LNCAP (cell line): ENCODE measurements at regions not wholly inside any gene's neighbourhood (a gene's known extent, or its start where the extent isn't known, plus 50 kb on each side); places are given as distances from the start of the nearest gene placed in this dataset.

Source experiments
- TF ChIP-seq, protein P1 (sequence below): fragments of 450-650 bp; IDR thresholded peaks from 2 replicates; pipeline ENCODE4 v1.5.1; 2017; ENCODE audit warnings: mild to moderate bottlenecking

DNA sequence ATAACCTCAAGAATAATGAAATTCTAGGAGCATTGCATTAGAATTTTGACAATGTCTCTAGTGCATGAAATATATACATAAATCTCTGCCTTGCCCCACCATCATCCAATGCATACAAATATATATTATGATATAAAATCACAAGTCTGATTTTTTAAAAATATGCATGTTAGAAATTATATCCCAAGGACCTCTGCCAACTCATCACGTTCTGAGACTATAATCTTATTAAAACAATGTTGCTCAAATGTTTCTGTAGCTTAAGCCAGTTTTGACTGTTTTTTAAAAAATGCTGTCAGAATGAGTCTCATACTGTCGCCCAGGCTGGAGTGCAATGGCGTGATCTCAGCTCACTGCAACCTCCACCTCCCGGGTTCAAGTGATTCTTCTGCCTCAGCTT is 287.0 kb upstream of the SOX4 start:
- TF ChIP-seq, protein P1, sequence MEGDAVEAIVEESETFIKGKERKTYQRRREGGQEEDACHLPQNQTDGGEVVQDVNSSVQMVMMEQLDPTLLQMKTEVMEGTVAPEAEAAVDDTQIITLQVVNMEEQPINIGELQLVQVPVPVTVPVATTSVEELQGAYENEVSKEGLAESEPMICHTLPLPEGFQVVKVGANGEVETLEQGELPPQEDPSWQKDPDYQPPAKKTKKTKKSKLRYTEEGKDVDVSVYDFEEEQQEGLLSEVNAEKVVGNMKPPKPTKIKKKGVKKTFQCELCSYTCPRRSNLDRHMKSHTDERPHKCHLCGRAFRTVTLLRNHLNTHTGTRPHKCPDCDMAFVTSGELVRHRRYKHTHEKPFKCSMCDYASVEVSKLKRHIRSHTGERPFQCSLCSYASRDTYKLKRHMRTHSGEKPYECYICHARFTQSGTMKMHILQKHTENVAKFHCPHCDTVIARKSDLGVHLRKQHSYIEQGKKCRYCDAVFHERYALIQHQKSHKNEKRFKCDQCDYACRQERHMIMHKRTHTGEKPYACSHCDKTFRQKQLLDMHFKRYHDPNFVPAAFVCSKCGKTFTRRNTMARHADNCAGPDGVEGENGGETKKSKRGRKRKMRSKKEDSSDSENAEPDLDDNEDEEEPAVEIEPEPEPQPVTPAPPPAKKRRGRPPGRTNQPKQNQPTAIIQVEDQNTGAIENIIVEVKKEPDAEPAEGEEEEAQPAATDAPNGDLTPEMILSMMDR: no peak

DNA sequence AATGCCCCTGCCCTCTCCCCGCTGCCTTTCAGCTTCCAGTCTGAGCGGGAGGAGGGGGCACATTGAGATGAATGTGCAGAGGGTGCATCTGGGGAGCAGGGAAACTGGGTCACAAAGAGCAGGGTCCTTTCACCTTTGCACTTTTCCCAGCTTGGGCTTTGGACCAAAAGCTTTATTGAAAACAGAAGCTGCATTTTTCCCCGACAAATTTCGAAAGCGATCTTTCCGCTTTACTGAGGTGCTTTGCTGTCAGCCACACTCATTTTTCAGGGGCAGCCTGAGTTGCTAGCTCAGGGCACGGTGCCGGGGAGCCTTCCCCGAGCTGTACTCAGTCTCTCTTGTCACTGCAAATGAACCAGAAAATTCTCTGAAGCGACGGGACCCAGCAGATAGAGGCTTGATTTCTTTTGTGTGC is 283.7 kb upstream of the SOX4 start:
- TF ChIP-seq, protein P1: no peak

DNA sequence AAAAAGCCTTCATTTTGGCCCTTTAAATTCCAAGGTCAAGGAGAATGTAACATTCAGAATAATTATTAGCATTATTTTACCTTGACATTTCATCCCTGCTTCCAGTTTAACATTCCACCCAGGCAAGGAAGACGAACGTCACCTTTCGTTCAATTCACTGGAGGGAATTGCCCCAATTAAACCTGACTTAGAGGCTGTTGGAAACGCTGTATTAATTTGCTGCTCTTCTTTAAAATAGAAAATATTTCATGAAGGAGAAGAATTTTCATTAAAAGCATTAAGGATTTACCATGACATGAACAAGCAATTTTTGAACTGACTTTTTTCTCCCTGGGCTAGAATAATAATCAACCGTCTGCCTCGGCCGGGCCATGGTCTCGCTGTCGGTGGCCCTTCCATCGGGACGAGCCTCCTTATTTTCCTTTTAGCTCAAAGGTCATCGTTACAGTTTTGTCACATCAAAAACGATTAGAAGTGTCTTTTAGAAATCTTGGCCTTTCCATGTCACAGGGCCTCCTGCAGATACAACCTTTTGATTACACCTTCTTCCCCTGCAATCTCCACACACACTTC is 282.9 kb upstream of the SOX4 start:
- TF ChIP-seq, protein P1: no peak

DNA sequence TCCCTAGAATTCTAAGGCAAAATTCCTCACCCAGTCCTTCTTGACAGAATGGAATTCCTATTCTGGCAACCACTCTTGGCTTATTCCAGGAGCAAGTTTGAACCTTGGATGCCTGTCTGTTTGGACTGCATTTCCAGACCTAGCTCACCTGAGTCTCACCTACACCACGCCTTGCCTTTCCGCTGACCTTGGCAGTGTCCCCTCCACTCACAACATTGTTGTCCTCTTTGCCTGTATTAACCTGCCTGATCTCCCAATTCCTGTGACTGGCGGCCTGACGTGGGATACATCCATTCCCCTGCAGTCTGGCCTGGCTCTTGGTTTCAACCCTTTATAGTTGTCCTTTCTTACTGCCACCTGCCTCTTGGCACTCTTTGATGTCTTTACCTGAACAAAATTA is 281.4 kb upstream of the SOX4 start:
- TF ChIP-seq, protein P1: no peak

DNA sequence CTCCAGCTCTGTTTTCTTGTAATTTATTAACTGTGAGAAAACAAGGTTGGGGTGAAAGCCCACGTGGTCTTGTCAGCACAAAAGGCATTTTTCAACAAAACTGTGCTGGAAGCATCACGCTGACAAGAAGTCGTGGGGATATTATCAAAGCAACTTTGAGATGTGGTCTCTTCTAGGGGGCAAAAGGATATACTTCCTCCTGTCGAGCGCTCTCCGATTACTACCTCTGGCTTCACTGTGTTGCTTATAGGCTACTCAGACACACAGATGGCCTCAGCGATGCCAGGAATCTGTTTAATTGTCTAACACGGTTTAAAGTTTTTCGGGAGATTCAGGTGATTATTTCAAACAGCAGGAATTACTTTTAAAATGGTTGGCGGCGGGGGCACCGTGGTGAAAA is 275.9 kb upstream of the SOX4 start:
- TF ChIP-seq, protein P1: no peak

DNA sequence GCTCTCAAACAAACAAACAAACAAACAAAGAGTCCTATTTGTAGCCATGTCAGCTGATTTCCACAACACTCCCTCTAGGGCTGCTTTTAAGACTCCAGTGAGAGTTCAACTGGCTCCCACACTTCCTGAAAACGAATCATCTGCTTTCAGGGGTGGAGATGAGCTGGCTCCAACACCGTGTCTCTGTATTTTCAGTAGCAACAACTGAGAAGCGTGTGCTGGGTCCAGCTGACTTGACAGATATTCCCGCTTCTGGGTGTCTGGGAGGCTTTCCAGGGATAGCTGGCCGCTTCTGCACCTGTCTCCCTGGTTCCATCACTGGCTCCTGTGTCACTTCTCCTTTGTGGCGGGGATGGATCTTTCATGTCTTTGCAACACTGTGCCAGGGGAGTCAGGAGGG is 272.5 kb upstream of the SOX4 start:
- TF ChIP-seq, protein P1: no peak

DNA sequence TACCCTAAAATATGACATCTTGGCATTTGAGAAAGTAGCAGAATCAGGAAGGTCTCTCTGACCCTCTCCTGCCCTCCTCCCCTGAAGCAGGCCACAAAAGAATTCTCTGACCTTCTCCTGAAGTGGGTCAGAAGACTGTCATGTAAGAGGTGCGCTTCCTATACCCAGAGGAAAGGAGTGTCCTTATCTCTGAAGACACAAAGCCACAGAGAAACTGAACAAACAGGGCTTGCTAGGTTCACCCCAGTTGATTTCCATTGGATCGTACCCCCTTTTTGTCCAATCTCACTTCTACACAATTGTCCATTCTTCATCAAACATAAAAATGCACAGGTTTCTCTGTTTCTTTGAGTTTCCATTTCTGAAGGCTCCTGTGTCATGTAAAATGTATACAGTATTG is 272.0 kb upstream of the SOX4 start:
- TF ChIP-seq, protein P1: no peak

DNA sequence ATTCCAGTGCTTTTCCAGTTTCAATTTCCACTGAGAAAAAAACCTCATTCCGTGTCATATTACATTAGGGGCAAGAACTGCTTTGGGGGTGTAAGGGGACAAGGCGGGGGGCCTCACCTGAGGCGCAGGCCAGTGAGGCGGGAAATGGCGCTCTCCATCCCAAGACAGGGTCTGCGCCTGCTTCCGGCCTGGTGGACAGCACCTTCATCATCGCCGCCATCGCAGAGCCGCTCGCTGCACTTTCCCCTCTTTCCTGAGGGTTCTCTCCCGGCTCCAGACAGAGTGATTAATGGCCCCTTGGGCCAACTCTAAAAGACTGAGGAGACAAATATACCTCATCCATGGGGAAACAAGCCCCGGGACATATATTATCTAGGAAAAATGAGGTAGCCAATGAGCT is 270.0 kb upstream of the SOX4 start:
- TF ChIP-seq, protein P1: no peak
